Sigmoid colon (tissue), 4 donors: ENCODE measurements at regions not wholly inside any gene's neighbourhood (a gene's known extent, or its start where the extent isn't known, plus 50 kb on each side); places are given as distances from the start of the nearest gene placed in this dataset.

Source experiments
- EP300 ChIP-seq, 4 donors: sonication (generic); formaldehyde crosslinking; IDR thresholded peaks; one replicate each; pipeline ENCODE4 v1.6.1; 2017; ENCODE audit warnings: antibody characterized with exemption in 4 of 4
- POLR2AphosphoS5 ChIP-seq, 4 donors: sonication (generic); formaldehyde crosslinking; IDR thresholded peaks; one replicate each; pipeline ENCODE4 v1.6.1; 2017; ENCODE audit warnings: antibody characterized with exemption in 4 of 4
- TF ChIP-seq, protein P1 (sequence below), 4 experiments: fragments of 450-650 bp in 3 of 4; fragments of 200-600 bp in 1 of 4; IDR thresholded peaks; one replicate each; pipeline ENCODE4 v1.5.1; 2016 to 2019; ENCODE audit warnings: antibody characterized with exemption in 4 of 4, mild to moderate bottlenecking in 3 of 4, moderate library complexity in 2 of 4

DNA sequence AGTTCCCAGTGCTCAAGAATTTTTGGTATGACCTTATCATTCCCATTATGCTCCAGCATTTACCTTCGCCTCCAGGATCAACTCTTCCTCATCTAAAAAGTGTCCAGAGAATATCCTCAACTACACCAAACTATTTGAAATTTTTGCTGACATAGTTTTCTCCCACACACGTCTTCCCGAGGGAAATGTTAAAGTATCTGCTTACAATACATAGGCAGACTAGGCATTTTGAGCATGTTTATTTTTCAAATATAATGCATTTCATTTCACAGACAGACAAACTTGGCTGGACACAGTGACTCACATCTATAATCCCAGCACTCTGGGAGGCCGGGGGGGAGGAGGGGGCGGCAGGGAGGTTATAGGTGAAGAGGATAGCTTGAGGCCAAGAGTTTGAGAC is 177.1 kb upstream of the TRIM24 start:
- TF ChIP-seq, protein P1, sequence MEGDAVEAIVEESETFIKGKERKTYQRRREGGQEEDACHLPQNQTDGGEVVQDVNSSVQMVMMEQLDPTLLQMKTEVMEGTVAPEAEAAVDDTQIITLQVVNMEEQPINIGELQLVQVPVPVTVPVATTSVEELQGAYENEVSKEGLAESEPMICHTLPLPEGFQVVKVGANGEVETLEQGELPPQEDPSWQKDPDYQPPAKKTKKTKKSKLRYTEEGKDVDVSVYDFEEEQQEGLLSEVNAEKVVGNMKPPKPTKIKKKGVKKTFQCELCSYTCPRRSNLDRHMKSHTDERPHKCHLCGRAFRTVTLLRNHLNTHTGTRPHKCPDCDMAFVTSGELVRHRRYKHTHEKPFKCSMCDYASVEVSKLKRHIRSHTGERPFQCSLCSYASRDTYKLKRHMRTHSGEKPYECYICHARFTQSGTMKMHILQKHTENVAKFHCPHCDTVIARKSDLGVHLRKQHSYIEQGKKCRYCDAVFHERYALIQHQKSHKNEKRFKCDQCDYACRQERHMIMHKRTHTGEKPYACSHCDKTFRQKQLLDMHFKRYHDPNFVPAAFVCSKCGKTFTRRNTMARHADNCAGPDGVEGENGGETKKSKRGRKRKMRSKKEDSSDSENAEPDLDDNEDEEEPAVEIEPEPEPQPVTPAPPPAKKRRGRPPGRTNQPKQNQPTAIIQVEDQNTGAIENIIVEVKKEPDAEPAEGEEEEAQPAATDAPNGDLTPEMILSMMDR (IDR thresholded peaks at IDR 0.05) = no peak
- TF ChIP-seq EP300 (IDR thresholded peaks at IDR 0.05) = no peak
- no peak for TF ChIP-seq POLR2AphosphoS5 (IDR thresholded peaks at IDR 0.05)
